Keratinocyte (primary cell): ENCODE measurements at regions not wholly inside any gene's neighbourhood (a gene's known extent, or its start where the extent isn't known, plus 50 kb on each side); places are given as distances from the start of the nearest gene placed in this dataset.

ENCODE experiments used
- CTCF ChIP-seq, 3 experiments: IDR thresholded peaks in 1 of 3; conservative IDR thresholded peaks in 1 of 3; optimal IDR thresholded peaks in 1 of 3; 2 replicates in 2 of 3; 3 replicates in 1 of 3; pipeline versions ENCODE3 to v1.5.1; 2011; ENCODE audit warnings: low read length in 3 of 3, mild to moderate bottlenecking in 3 of 3, moderate library complexity in 2 of 3, control low read depth in 1 of 3, inconsistent platforms in 1 of 3; ENCODE audit not compliant: insufficient read depth in 2 of 3; ENCODE audit errors: extremely low read depth in 1 of 3
- EZH2 ChIP-seq: IDR thresholded peaks from one replicate; pipeline ENCODE4 v1.6.1; 2012; ENCODE audit warnings: inconsistent platforms, mild to moderate bottlenecking, low read length, moderate library complexity

GRCh38 chr6:15129887-15130286 is 116.0 kb upstream of the JARID2 start:
- no peak for TF ChIP-seq CTCF (optimal IDR thresholded peaks at IDR 0.05 in 1 of 3, IDR thresholded peaks at IDR 0.05 in 1 of 3, conservative IDR thresholded peaks at IDR 0.05 in 1 of 3; ENCODE audit: extremely low read depth in 1 of 3, insufficient read depth in 2 of 3, low read length in 3 of 3)
- no peak for TF ChIP-seq EZH2
